Activated CD8-positive, alpha-beta T cell treated with anti-CD3 and anti-CD28 coated beads for 36 hours (primary cell): ENCODE measurements at regions not wholly inside any gene's neighbourhood (a gene's known extent, or its start where the extent isn't known, plus 50 kb on each side); places are given as distances from the start of the nearest gene placed in this dataset.

Source experiments
- ATAC-seq: fragments of 200-7000 bp; cut with Tn5 transposase; one replicate; pipeline ENCODE4 v1.10.0; 2021; ENCODE audit warnings: mild to moderate bottlenecking, moderate library complexity
- CTCF ChIA-PET: fragments of 350-600 bp; sonication (Branson Sonifier 250); formaldehyde crosslinking; loops from one replicate; lab custom pipeline; 2021; ENCODE audit warnings: antibody characterized with exemption; lab: Charles Lee
- POLR2A ChIA-PET: fragments of 350-600 bp; sonication (Branson Sonifier 250); formaldehyde crosslinking; loops from one replicate; lab custom pipeline; 2021; ENCODE audit warnings: antibody characterized with exemption; lab: Charles Lee
- DNase-seq: peaks from one replicate; pipeline ENCODE4 v3.0.0-alpha.2; 2020
- H3K27ac Mint-ChIP-seq: one replicate; pipeline ENCODE4 v1.8.0; 2021; ENCODE audit warnings: mild to moderate bottlenecking, mixed read lengths
- H3K27me3 Mint-ChIP-seq: one replicate; pipeline ENCODE4 v1.8.0; 2021; ENCODE audit warnings: mixed read lengths
- H3K36me3 Mint-ChIP-seq: one replicate; pipeline ENCODE4 v1.8.0; 2021; ENCODE audit warnings: low read depth, mixed read lengths
- H3K4me1 Mint-ChIP-seq: one replicate; pipeline ENCODE4 v1.8.0; 2021; ENCODE audit warnings: low read depth, mixed read lengths
- H3K4me3 Mint-ChIP-seq: one replicate; pipeline ENCODE4 v1.8.0; 2021; ENCODE audit warnings: mild to moderate bottlenecking, moderate library complexity, mixed read lengths
- H3K9me3 Mint-ChIP-seq: one replicate; pipeline ENCODE4 v1.8.0; 2021; ENCODE audit warnings: mixed read lengths
- intact Hi-C: fragments of 100-400 bp; cut with micrococcal nuclease; formaldehyde crosslinking; loops from one replicate; pipeline ENCODE4 v1.10.0; 2022
- TF ChIP-seq, protein P1 (sequence below): fragments of 200-600 bp; IDR thresholded peaks from one replicate; pipeline ENCODE4 v1.8.0; 2022; ENCODE audit warnings: antibody characterized with exemption, mild to moderate bottlenecking

- peaks cover 9% of the 10 kb centered on the region for H3K9me3 Mint-ChIP-seq
- H3K4me3 Mint-ChIP-seq: no peak overlapping the region
- ChIA-PET POLR2A (no interaction called here), CTCF (no interaction called here)
- no peaks in the 10 kb centered on the region for H3K36me3 Mint-ChIP-seq
- ATAC-seq: no peak
- no peak for DNase-seq
- no peaks in the 10 kb centered on the region for H3K4me1 Mint-ChIP-seq
- intact Hi-C loops: no loop called here
- TF ChIP-seq, protein P1, sequence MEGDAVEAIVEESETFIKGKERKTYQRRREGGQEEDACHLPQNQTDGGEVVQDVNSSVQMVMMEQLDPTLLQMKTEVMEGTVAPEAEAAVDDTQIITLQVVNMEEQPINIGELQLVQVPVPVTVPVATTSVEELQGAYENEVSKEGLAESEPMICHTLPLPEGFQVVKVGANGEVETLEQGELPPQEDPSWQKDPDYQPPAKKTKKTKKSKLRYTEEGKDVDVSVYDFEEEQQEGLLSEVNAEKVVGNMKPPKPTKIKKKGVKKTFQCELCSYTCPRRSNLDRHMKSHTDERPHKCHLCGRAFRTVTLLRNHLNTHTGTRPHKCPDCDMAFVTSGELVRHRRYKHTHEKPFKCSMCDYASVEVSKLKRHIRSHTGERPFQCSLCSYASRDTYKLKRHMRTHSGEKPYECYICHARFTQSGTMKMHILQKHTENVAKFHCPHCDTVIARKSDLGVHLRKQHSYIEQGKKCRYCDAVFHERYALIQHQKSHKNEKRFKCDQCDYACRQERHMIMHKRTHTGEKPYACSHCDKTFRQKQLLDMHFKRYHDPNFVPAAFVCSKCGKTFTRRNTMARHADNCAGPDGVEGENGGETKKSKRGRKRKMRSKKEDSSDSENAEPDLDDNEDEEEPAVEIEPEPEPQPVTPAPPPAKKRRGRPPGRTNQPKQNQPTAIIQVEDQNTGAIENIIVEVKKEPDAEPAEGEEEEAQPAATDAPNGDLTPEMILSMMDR: no peak
- H3K27ac Mint-ChIP-seq: no peak overlapping the region
- no peaks in the 10 kb centered on the region for H3K27me3 Mint-ChIP-seq
These were observed 67.8 kb downstream of the PTGR3 start for GRCh38 chr18:75141166-75141565.

DNA sequence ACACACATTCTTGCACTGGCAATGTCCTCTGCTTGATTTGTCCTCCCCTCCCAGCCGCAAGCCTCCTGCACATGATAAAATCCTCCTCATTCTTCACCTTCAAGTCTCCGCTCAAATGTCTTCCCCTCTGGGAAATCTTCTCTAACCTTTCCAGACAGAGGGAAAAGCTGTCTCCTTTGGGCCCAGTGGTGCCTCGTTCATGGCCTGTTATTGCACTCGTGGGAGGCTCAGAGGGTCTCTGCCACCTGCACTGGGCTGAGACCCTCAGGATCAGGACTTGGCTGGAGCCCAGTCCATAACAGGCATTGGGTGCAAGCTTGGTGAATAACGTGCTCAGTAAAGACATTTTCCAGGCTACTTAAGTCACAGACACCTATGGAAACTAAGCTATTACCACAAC lies 68.6 kb downstream of the PTGR3 start:
- POLR2A ChIA-PET: no interaction called here

DNA sequence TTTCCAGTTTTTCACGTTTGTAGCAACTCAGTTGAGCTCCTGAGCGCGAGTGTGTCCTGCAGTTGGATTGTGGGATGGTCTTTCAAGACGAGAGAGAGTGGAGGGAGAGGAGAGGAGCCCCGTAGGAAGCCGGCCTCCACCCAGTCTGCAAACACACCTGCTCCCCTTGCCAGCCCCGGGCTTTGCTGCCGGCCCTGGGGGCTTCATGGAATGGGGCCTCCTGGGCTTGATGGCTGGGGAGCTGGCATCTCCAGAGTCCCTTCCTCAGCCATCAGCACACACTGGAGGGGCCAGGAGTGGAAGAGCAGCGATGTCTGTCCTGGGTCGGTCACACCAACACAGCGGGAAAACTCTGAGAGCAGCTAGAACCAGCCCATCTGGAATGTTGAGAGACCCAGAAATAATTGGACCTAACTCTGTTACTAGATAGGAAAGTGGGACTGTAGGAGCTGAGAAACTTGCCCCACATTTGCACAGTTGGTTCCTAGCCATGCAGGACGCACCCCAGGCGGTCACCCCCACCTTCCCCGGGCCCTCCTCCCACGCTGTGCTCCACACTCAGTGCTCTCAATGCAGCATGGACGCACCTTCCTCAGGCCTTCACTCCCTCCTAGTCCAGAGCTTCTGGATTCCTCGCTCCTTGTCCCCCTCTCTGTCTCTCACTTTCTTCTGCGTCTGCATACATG lies 69.6 kb downstream of the PTGR3 start:
- TF ChIP-seq, protein P1: no peak
- Mint-ChIP-seq H3K27ac (no peak overlapping the region), H3K4me1 (no peaks in the 10 kb centered on the region), H3K9me3 (peaks cover 4% of the 10 kb centered on the region), H3K4me3 (no peak overlapping the region), H3K27me3 (no peaks in the 10 kb centered on the region), H3K36me3 (no peaks in the 10 kb centered on the region)
- CTCF ChIA-PET: no interaction called here
- POLR2A ChIA-PET: no interaction called here
- ATAC-seq (no peak), DNase-seq (no peak)
- intact Hi-C loops: no loop called here

More for the DNA sequence above, 68.6 kb downstream of the PTGR3 start:
- Mint-ChIP-seq H3K9me3 (peaks cover 9% of the 10 kb centered on the region), H3K27ac (no peak overlapping the region), H3K4me1 (no peaks in the 10 kb centered on the region), H3K36me3 (no peaks in the 10 kb centered on the region), H3K4me3 (no peak overlapping the region), H3K27me3 (no peaks in the 10 kb centered on the region)
- CTCF ChIA-PET: no interaction called here
- DNase-seq (no peak), ATAC-seq (no peak)
- intact Hi-C loops: no loop called here
- TF ChIP-seq, protein P1: no peak

DNA sequence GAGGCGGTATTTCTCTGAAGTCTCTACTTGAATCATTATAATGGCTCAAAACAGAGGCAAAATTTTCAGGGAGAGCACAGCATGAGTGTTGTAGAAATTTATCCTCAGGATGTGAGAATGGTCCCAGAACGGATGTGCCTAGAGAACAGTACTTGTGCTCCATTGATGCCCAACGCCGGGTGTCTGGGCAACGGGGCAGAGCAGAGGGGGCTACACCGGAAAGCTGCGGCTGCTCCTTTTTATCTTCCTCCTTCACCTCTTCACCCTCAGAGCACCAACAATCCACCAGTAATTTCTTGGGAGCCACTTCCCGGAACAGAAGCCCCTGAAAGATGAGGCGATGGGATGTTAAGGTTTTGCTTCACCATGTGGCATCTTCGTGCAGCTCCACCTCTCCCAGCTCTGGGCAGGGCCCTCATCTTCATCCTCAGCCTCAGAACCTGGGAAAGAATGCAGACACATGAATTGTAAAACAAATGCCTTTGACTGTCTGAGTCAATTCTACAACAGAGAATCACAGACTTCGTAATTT lies 71.5 kb downstream of the PTGR3 start:
- Mint-ChIP-seq H3K27me3 (no peaks in the 10 kb centered on the region), H3K4me3 (no peak overlapping the region), H3K27ac (no peak overlapping the region), H3K4me1 (no peaks in the 10 kb centered on the region), H3K9me3 (no peaks in the 10 kb centered on the region), H3K36me3 (no peaks in the 10 kb centered on the region)
- POLR2A ChIA-PET: no interaction called here
- intact Hi-C loops: no loop called here
- DNase-seq (no peak), ATAC-seq (no peak)
- CTCF ChIA-PET: no interaction called here
- TF ChIP-seq, protein P1: no peak

DNA sequence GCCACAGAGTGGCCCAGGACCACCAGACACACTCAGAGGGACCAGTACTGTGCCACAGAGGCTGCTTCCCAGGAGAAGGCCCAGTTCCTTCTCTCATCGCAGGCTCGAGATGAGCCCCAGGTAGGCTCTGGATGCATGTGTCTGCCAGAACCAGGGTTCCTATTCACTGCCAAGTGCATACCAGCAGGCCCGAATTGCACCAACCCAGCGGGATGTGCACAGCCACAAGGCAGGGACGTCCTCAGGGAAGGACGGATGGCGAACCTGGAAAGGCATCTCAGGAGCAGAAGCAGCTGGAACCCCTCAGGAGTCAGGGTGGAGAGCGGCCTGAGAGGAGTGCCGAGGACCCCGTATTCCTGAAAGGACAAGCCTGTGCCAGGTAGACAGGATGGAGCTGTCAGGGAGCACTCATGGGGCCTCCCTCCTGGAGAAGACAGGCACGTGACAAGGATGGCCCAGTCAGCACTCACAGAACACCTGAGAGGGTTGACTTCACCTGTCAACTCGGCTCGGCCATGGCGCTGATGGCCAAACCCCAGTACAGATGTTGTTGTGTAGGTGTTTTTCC lies 73.7 kb downstream of the PTGR3 start:
- ATAC-seq (no peak), DNase-seq (no peak)
- H3K27me3 Mint-ChIP-seq: no peaks in the 10 kb centered on the region
- no peak overlapping the region for H3K4me3 Mint-ChIP-seq
- H3K4me1 Mint-ChIP-seq: no peaks in the 10 kb centered on the region
- intact Hi-C loops: no loop called here
- TF ChIP-seq, protein P1: no peak
- CTCF ChIA-PET: no interaction called here
- POLR2A ChIA-PET: no interaction called here
- H3K27ac Mint-ChIP-seq: no peak overlapping the region
- H3K9me3 Mint-ChIP-seq: no peaks in the 10 kb centered on the region
- H3K36me3 Mint-ChIP-seq: no peaks in the 10 kb centered on the region
